Calu3 (cell line): ENCODE measurements at regions not wholly inside any gene's neighbourhood (a gene's known extent, or its start where the extent isn't known, plus 50 kb on each side); places are given as distances from the start of the nearest gene placed in this dataset.

ENCODE experiments used
- BruUV-seq: library from RNA; stranded (reverse); fragments of 400-500 nt; replicated peaks from 2 replicates; lab custom pipeline; 2021; lab: Mats Ljungman, UMichigan
- CTCF ChIA-PET: fragments of 300-600 bp; sonication (Branson Sonifier 250); formaldehyde crosslinking; loops from one replicate; lab custom pipeline; 2022; ENCODE audit warnings: antibody characterized with exemption; lab: Charles Lee
- DNase-seq: peaks from one replicate; pipeline ENCODE4 v3.0.0; 2022
- H3K27ac Mint-ChIP-seq: one replicate; pipeline ENCODE4 v1.8.0; 2022; ENCODE audit warnings: mixed read lengths; ENCODE audit not compliant: unreplicated experiment
- H3K27me3 Mint-ChIP-seq: one replicate; pipeline ENCODE4 v1.8.0; 2022; ENCODE audit warnings: mixed read lengths; ENCODE audit not compliant: unreplicated experiment
- H3K36me3 Mint-ChIP-seq: one replicate; pipeline ENCODE4 v1.8.0; 2022; ENCODE audit warnings: mild to moderate bottlenecking, moderate library complexity, mixed read lengths; ENCODE audit not compliant: insufficient read depth, unreplicated experiment
- H3K4me1 Mint-ChIP-seq: one replicate; pipeline ENCODE4 v1.8.0; 2022; ENCODE audit warnings: mild to moderate bottlenecking, low read depth, mixed read lengths; ENCODE audit not compliant: unreplicated experiment
- H3K4me3 Mint-ChIP-seq: one replicate; pipeline ENCODE4 v1.8.0; 2022; ENCODE audit warnings: mild to moderate bottlenecking, low read depth, moderate library complexity, mixed read lengths; ENCODE audit not compliant: unreplicated experiment
- H3K9me3 Mint-ChIP-seq: one replicate; pipeline ENCODE4 v1.8.0; 2022; ENCODE audit warnings: low read depth, mixed read lengths; ENCODE audit not compliant: unreplicated experiment
- CTCF ChIP-seq: fragments of 200-600 bp; IDR thresholded peaks from one replicate; pipeline ENCODE4 v1.8.0; 2022; ENCODE audit warnings: antibody characterized with exemption; ENCODE audit not compliant: unreplicated experiment
- intact Hi-C: fragments of 100-400 bp; cut with micrococcal nuclease; formaldehyde crosslinking; loops from one replicate; pipeline ENCODE4 v1.10.0; 2022; ENCODE audit not compliant: unreplicated experiment

GRCh38 chr10:113982769-113983168 lies 60.9 kb upstream of the ADRB1 start:
- H3K27ac Mint-ChIP-seq, result no peak overlapping the region
- DNase-seq, result peak; percentile 50
- CTCF ChIA-PET, result interaction anchor here (0.7 kb wide), 1 partner anchor 1522 kb away, joined by 3 read pairs; no protein-coding TSS in a partner anchor
- no peak for TF ChIP-seq CTCF
- no peak overlapping the region for H3K4me3 Mint-ChIP-seq
- H3K27me3 Mint-ChIP-seq, result no peaks in the 10 kb centered on the region
- no peaks in the 10 kb centered on the region for H3K9me3 Mint-ChIP-seq
- intact Hi-C loops, result no loop called here
- no TSS peak for BruUV-seq
- H3K36me3 Mint-ChIP-seq, result no peaks in the 10 kb centered on the region
- peaks cover 14% of the 10 kb centered on the region for H3K4me1 Mint-ChIP-seq

DNA sequence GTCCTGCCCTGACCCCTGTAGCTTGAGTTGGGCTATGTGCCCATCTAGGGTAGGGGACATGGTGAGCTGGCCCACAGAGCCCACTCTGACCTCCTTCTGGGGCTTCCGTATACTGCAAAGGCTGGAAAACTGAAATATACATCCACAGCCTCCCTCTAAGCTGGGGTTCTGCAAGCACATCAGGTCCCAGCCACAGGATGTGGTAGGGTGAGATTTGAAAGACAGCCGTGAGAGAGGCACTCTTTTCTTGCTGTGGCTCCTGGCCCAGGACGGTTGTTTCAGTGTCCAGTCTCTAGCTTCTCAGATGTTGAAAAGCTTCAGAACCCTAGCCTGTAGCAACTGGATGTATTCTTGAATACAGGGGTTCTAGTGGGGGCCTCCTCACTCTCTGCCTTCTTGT lies 60.1 kb upstream of the ADRB1 start:
- CTCF ChIA-PET, result no interaction called here
- intact Hi-C loops, result no loop called here
- Mint-ChIP-seq H3K36me3 (no peaks in the 10 kb centered on the region), H3K4me3 (no peak overlapping the region), H3K27ac (no peak overlapping the region), H3K27me3 (no peaks in the 10 kb centered on the region), H3K9me3 (no peaks in the 10 kb centered on the region), H3K4me1 (peaks cover 19% of the 10 kb centered on the region)
- no peak for TF ChIP-seq CTCF
- BruUV-seq, result no TSS peak
- DNase-seq, result no peak

- intact Hi-C loops, result no loop called here
- Mint-ChIP-seq H3K27ac (no peak overlapping the region), H3K36me3 (no peaks in the 10 kb centered on the region), H3K4me3 (no peak overlapping the region), H3K4me1 (peaks cover 19% of the 10 kb centered on the region), H3K9me3 (no peaks in the 10 kb centered on the region), H3K27me3 (no peaks in the 10 kb centered on the region)
- no peak for TF ChIP-seq CTCF
- CTCF ChIA-PET, result interaction anchor here (1.1 kb wide), 1 partner anchor 17 kb away, joined by 6 read pairs; no protein-coding TSS in a partner anchor
- no TSS peak for BruUV-seq
- DNase-seq, result no peak
Observed at GRCh38 chr10:113985297-113985844, 58.3 kb upstream of the ADRB1 start.

GRCh38 chr10:113986316-113986715 lies 57.4 kb upstream of the ADRB1 start:
- intact Hi-C loops, result no loop called here
- CTCF ChIA-PET, result no interaction called here
- H3K27me3 Mint-ChIP-seq, result no peaks in the 10 kb centered on the region

More at GRCh38 chr10:113986316-113986715, 57.4 kb upstream of the ADRB1 start:
- peaks cover 19% of the 10 kb centered on the region for H3K4me1 Mint-ChIP-seq
- no peaks in the 10 kb centered on the region for H3K36me3 Mint-ChIP-seq
- no TSS peak for BruUV-seq
- no peak for DNase-seq
- no peak overlapping the region for H3K27ac Mint-ChIP-seq
- no peak overlapping the region for H3K4me3 Mint-ChIP-seq
- H3K9me3 Mint-ChIP-seq, result no peaks in the 10 kb centered on the region
- no peak for TF ChIP-seq CTCF
